K562 (cell line): ENCODE measurements at regions not wholly inside any gene's neighbourhood (a gene's known extent, or its start where the extent isn't known, plus 50 kb on each side); places are given as distances from the start of the nearest gene placed in this dataset.

Source experiments
- CBX5 ChIP-seq: IDR thresholded peaks from 2 replicates; pipeline ENCODE4 v1.6.1; 2014; ENCODE audit warnings: low read depth, borderline replicate concordance
- CEBPG ChIP-seq, 3 experiments: fragments of 200-800 bp in 1 of 3; sonication (Bioruptor generic) in 1 of 3; sonication (generic) in 1 of 3; formaldehyde crosslinking in 1 of 3; IDR thresholded peaks in 2 of 3; conservative IDR thresholded peaks in 1 of 3; 2 replicates each; pipeline versions ENCODE4 v1.6.1 to v1.8.0; 2016 to 2022; ENCODE audit warnings: missing compliant biosample characterization in 2 of 3, missing genetic modification characterization in 2 of 3, mild to moderate bottlenecking in 1 of 3, missing genetic modification reagents in 1 of 3
- COPS2 ChIP-seq: fragments of 450-650 bp; conservative IDR thresholded peaks from 2 replicates; pipeline ENCODE4 v1.6.1; 2016; ENCODE audit warnings: mild to moderate bottlenecking, moderate library complexity
- CTCFL ChIP-seq: IDR thresholded peaks from 2 replicates; pipeline ENCODE4 v1.6.1; 2011; ENCODE audit warnings: borderline replicate concordance, low read depth, mild to moderate bottlenecking, moderate library complexity, low read length; ENCODE audit not compliant: insufficient read depth, poor library complexity, severe bottlenecking
- EHMT2 ChIP-seq: fragments of 450-650 bp; IDR thresholded peaks from 2 replicates; pipeline ENCODE4 v1.6.1; 2018; ENCODE audit warnings: antibody characterized with exemption
- ZBTB11 ChIP-seq, 3 experiments: fragments of 200-800 bp in 1 of 3; fragments of 250-450 bp in 1 of 3; fragments of 450-650 bp in 1 of 3; sonication (Bioruptor Pico) in 1 of 3; sonication (Bioruptor generic) in 1 of 3; formaldehyde crosslinking in 1 of 3; IDR thresholded peaks; 2 replicates each; pipeline versions ENCODE4 v1.6.1 to v1.8.0; 2016 to 2022; ENCODE audit warnings: mild to moderate bottlenecking in 2 of 3, missing genetic modification characterization in 2 of 3, missing compliant biosample characterization in 1 of 3, moderate library complexity in 1 of 3
- ZBTB26 ChIP-seq: fragments of 450-650 bp; formaldehyde crosslinking; IDR thresholded peaks from 2 replicates; pipeline ENCODE4 v1.4.0; 2022; ENCODE audit warnings: missing genetic modification characterization
- ZFP30 ChIP-seq: fragments of 250-450 bp; sonication (Bioruptor Pico); IDR thresholded peaks from 2 replicates; pipeline ENCODE4 v1.8.0; 2022; ENCODE audit warnings: moderate library complexity, mild to moderate bottlenecking, inconsistent platforms, borderline replicate concordance
- ZNF512 ChIP-seq: IDR thresholded peaks from 2 replicates; pipeline ENCODE4 v1.6.1; 2016; ENCODE audit warnings: missing genetic modification characterization, missing compliant biosample characterization

- no peak for TF ChIP-seq CTCFL
- TF ChIP-seq CEBPG (CRISPR knock-in tag; IDR thresholded peaks at IDR 0.05), result no peak
- no peak for TF ChIP-seq CEBPG (tag; conservative IDR thresholded peaks at IDR 0.05 in 1 of 2, IDR thresholded peaks at IDR 0.05 in 1 of 2)
- TF ChIP-seq ZNF512, result no peak
- TF ChIP-seq ZBTB11 (CRISPR knock-in tag; IDR thresholded peaks at IDR 0.05), result no peak
- no peak for TF ChIP-seq ZBTB26 (CRISPR knock-in tag)
- TF ChIP-seq CBX5, result no peak
- TF ChIP-seq ZFP30 (CRISPR knock-in tag), result no peak
- no peak for TF ChIP-seq EHMT2
- TF ChIP-seq COPS2, result no peak
Measured at GRCh38 chr7:96414931-96415292, 93.0 kb upstream of the SLC25A13 start (continued).
